Naive thymus-derived CD8-positive, alpha-beta T cell (primary cell): ENCODE measurements at regions not wholly inside any gene's neighbourhood (a gene's known extent, or its start where the extent isn't known, plus 50 kb on each side); places are given as distances from the start of the nearest gene placed in this dataset.
A peak's percentile ranks its signal among the peaks of the same experiment; 100 is the strongest.
"Not testable (repeated sequence)": the region's sequence is repeated elsewhere in the genome, so short reads cannot be mapped to it uniquely, and the experiment has no call there.

ENCODE experiments used
- ATAC-seq, 2 donors: fragments of 150-1000 bp; cut with Tn5 transposase in 1 of 2; sonication (Bioruptor Pico), chemical (Tn5 transposase) in 1 of 2; 1 replicate in 1 of 2; 2 replicates in 1 of 2; pipeline ENCODE4 v1.10.0; 2021; ENCODE audit warnings: mild to moderate bottlenecking in 2 of 2, moderate library complexity in 2 of 2
- POLR2A ChIA-PET: fragments of 350-600 bp; sonication (Branson Sonifier 250); formaldehyde crosslinking; loops from one replicate; lab custom pipeline; 2021; ENCODE audit warnings: antibody characterized with exemption; lab: Charles Lee
- DNase-seq, 10 donors: peaks; one replicate each; pipeline versions ENCODE4 v3.0.0 to v3.0.0-alpha.2; 2020 to 2022
- H3K27ac Mint-ChIP-seq, 10 donors: one replicate each; pipeline ENCODE4 v1.8.0; 2020 to 2022; ENCODE audit warnings: mild to moderate bottlenecking in 10 of 10, mixed read lengths in 10 of 10, moderate library complexity in 4 of 10, inconsistent platforms in 1 of 10
- H3K27me3 Mint-ChIP-seq, 5 donors: one replicate each; pipeline ENCODE4 v1.8.0; 2021 to 2022; ENCODE audit warnings: mixed read lengths in 5 of 5
- H3K36me3 Mint-ChIP-seq, 3 donors: one replicate each; pipeline ENCODE4 v1.8.0; 2020 to 2022; ENCODE audit warnings: mixed read lengths in 3 of 3, mild to moderate bottlenecking in 2 of 3, inconsistent platforms in 1 of 3
- H3K4me1 Mint-ChIP-seq, 4 donors: one replicate each; pipeline ENCODE4 v1.8.0; 2021 to 2022; ENCODE audit warnings: mixed read lengths in 4 of 4
- H3K4me3 Mint-ChIP-seq, 10 donors: one replicate each; pipeline ENCODE4 v1.8.0; 2020 to 2022; ENCODE audit warnings: mild to moderate bottlenecking in 10 of 10, mixed read lengths in 10 of 10, moderate library complexity in 6 of 10, inconsistent platforms in 1 of 10
- H3K9me3 Mint-ChIP-seq, 9 donors: one replicate each; pipeline ENCODE4 v1.8.0; 2020 to 2022; ENCODE audit warnings: mixed read lengths in 9 of 9, mild to moderate bottlenecking in 3 of 9, inconsistent platforms in 1 of 9, moderate library complexity in 1 of 9

- H3K4me3 Mint-ChIP-seq = no peak overlapping the region
- ATAC-seq = no peak
- H3K27ac Mint-ChIP-seq = no peak overlapping the region
- no peak for DNase-seq
- peaks cover 3 to 14% (median 9%) of the 10 kb centered on the region in 4 donors for H3K4me1 Mint-ChIP-seq
- POLR2A ChIA-PET = interaction anchor here (0.6 kb wide), 1 partner anchor 444 kb away, joined by 4 read pairs; no protein-coding TSS in a partner anchor
- H3K36me3 Mint-ChIP-seq = no peaks in the 10 kb centered on the region
- H3K9me3 Mint-ChIP-seq = peaks cover 0 to 9% (median 0%) of the 10 kb centered on the region in 9 donors
- H3K27me3 Mint-ChIP-seq = peaks cover 0 to 22% (median 2%) of the 10 kb centered on the region in 5 donors
Observed at GRCh38 chr12:93981411-93981810, 167.0 kb upstream of the PLXNC1 start.

GRCh38 chr12:93982771-93983315 is 165.5 kb upstream of the PLXNC1 start:
- peaks cover 3 to 14% (median 9%) of the 10 kb centered on the region in 4 donors for H3K4me1 Mint-ChIP-seq
- H3K36me3 Mint-ChIP-seq = no peaks in the 10 kb centered on the region
- peaks cover 0 to 9% (median 0%) of the 10 kb centered on the region in 9 donors for H3K9me3 Mint-ChIP-seq
- H3K27me3 Mint-ChIP-seq = peaks cover 0 to 22% (median 2%) of the 10 kb centered on the region in 5 donors
- ATAC-seq (no peak), DNase-seq (peak in 1 of 10 donors; percentile 6)
- H3K27ac Mint-ChIP-seq = peak overlapping the region in 1 of 10 donors; percentile 65
- POLR2A ChIA-PET = no interaction called here
- H3K4me3 Mint-ChIP-seq = peak overlapping the region in 1 of 10 donors; percentile 6

- DNase-seq = no peak
- POLR2A ChIA-PET = no interaction called here
- Mint-ChIP-seq H3K4me1 (peaks cover 2 to 14% (median 9%) of the 10 kb centered on the region in 4 donors), H3K27ac (no peak overlapping the region), H3K27me3 (peaks cover 0 to 22% (median 2%) of the 10 kb centered on the region in 5 donors), H3K4me3 (no peak overlapping the region), H3K9me3 (peaks cover 0 to 9% (median 0%) of the 10 kb centered on the region in 9 donors), H3K36me3 (no peaks in the 10 kb centered on the region)
- ATAC-seq = no peak
Observed at GRCh38 chr12:93984005-93984404, 164.4 kb upstream of the PLXNC1 start.

- Mint-ChIP-seq H3K4me1 (peaks cover 0 to 2% (median 0%) of the 10 kb centered on the region in 4 donors), H3K36me3 (no peaks in the 10 kb centered on the region), H3K9me3 (no peaks in the 10 kb centered on the region), H3K27ac (no peak overlapping the region), H3K27me3 (no peaks in the 10 kb centered on the region), H3K4me3 (no peak overlapping the region)
- ATAC-seq (no peak), DNase-seq (no peak)
- POLR2A ChIA-PET = no interaction called here
Observed at GRCh38 chr12:93989949-93990348, 158.4 kb upstream of the PLXNC1 start.

GRCh38 chr12:93990832-93991803 is 157.3 kb upstream of the PLXNC1 start:
- peaks cover 0 to 2% (median 0%) of the 10 kb centered on the region in 4 donors for H3K4me1 Mint-ChIP-seq
- no peaks in the 10 kb centered on the region for H3K27me3 Mint-ChIP-seq
- no peak overlapping the region for H3K4me3 Mint-ChIP-seq
- POLR2A ChIA-PET = no interaction called here
- H3K9me3 Mint-ChIP-seq = no peaks in the 10 kb centered on the region
- no peak for ATAC-seq
- H3K36me3 Mint-ChIP-seq = no peaks in the 10 kb centered on the region
- DNase-seq = no peak
- H3K27ac Mint-ChIP-seq = peak overlapping the region in 1 of 10 donors; percentile 47

- ATAC-seq (no peak), DNase-seq (no peak)
- POLR2A ChIA-PET = no interaction called here
- H3K27ac Mint-ChIP-seq = peak overlapping the region in 1 of 10 donors; percentile 46
- H3K4me3 Mint-ChIP-seq = no peak overlapping the region
- no peaks in the 10 kb centered on the region for H3K36me3 Mint-ChIP-seq
- H3K27me3 Mint-ChIP-seq = no peaks in the 10 kb centered on the region
- peaks cover 0 to 2% (median 0%) of the 10 kb centered on the region in 4 donors for H3K4me1 Mint-ChIP-seq
- H3K9me3 Mint-ChIP-seq = no peaks in the 10 kb centered on the region
Observed at GRCh38 chr12:93991829-93992461, 156.4 kb upstream of the PLXNC1 start.

- peaks cover 0 to 18% (median 9%) of the 10 kb centered on the region in 9 donors for H3K9me3 Mint-ChIP-seq
- POLR2A ChIA-PET = no interaction called here
- ATAC-seq = no peak
Observed at GRCh38 chr12:93994721-93995120, 153.7 kb upstream of the PLXNC1 start.

GRCh38 chr12:93996321-93996720 is 152.1 kb upstream of the PLXNC1 start:
- no peak for ATAC-seq
- Mint-ChIP-seq H3K4me3 (no peak overlapping the region), H3K36me3 (no peaks in the 10 kb centered on the region), H3K4me1 (peaks cover 0 to 2% (median 0%) of the 10 kb centered on the region in 4 donors), H3K27me3 (peaks cover 0 to 2% (median 0%) of the 10 kb centered on the region in 5 donors), H3K9me3 (peaks cover 0 to 20% (median 9%) of the 10 kb centered on the region in 9 donors), H3K27ac (no peak overlapping the region)
- DNase-seq = no peak
- POLR2A ChIA-PET = no interaction called here

More at GRCh38 chr12:93994721-93995120, 153.7 kb upstream of the PLXNC1 start:
- H3K27ac Mint-ChIP-seq = no peak overlapping the region
- no peak for DNase-seq
- peaks cover 0 to 2% (median 0%) of the 10 kb centered on the region in 4 donors for H3K4me1 Mint-ChIP-seq
- peaks cover 0 to 2% (median 0%) of the 10 kb centered on the region in 5 donors for H3K27me3 Mint-ChIP-seq
- no peak overlapping the region for H3K4me3 Mint-ChIP-seq
- H3K36me3 Mint-ChIP-seq = no peaks in the 10 kb centered on the region

GRCh38 chr12:94001691-94002090 is 146.7 kb upstream of the PLXNC1 start:
- DNase-seq (no peak), ATAC-seq (no peak)
- Mint-ChIP-seq H3K4me3 (no peak overlapping the region), H3K9me3 (peaks cover 5 to 55% (median 21%) of the 10 kb centered on the region in 9 donors), H3K4me1 (peaks cover 2 to 5% (median 4%) of the 10 kb centered on the region in 4 donors), H3K36me3 (peaks cover 0 to 22% (median 13%) of the 10 kb centered on the region in 3 donors), H3K27ac (no peak overlapping the region), H3K27me3 (peaks cover 0 to 2% (median 0%) of the 10 kb centered on the region in 5 donors)
- POLR2A ChIA-PET = interaction anchor here (1.1 kb wide), 1 partner anchor 30 kb away, joined by 3 read pairs; no protein-coding TSS in a partner anchor

GRCh38 chr12:94002925-94003324 is 145.5 kb upstream of the PLXNC1 start:
- not testable (repeated sequence) for H3K4me3 Mint-ChIP-seq, H3K27me3 Mint-ChIP-seq, H3K27ac Mint-ChIP-seq, DNase-seq, ATAC-seq
- peaks cover 9 to 14% (median 12%) of the 10 kb centered on the region in 4 donors for H3K4me1 Mint-ChIP-seq
- H3K9me3 Mint-ChIP-seq = peaks cover 5 to 59% (median 27%) of the 10 kb centered on the region in 9 donors
- peaks cover 0 to 22% (median 13%) of the 10 kb centered on the region in 3 donors for H3K36me3 Mint-ChIP-seq
- POLR2A ChIA-PET = interaction anchor here (1.1 kb wide), 1 partner anchor 29 kb away, joined by 3 read pairs; no protein-coding TSS in a partner anchor

- not testable (repeated sequence) for H3K27me3 Mint-ChIP-seq
- Mint-ChIP-seq H3K4me3 (peak overlapping the region in 8 of 10 donors; percentile 4 to 72 (median 37)), H3K9me3 (peaks cover 0 to 39% (median 18%) of the 10 kb centered on the region in 9 donors), H3K4me1 (peaks cover 12 to 25% (median 21%) of the 10 kb centered on the region in 4 donors), H3K27ac (peak overlapping the region in 9 of 10 donors; percentile 20 to 86 (median 80)), H3K36me3 (peaks cover 0 to 20% (median 10%) of the 10 kb centered on the region in 3 donors)
- ATAC-seq (peak; percentile 83 to 97), DNase-seq (peak; percentile 26 to 90 (median 57))
- POLR2A ChIA-PET = interaction anchor here (0.7 to 1.4 kb wide), 3 partner anchors 14 to 25 kb away, joined by 3 read pairs; no protein-coding TSS in a partner anchor
Observed at GRCh38 chr12:94007833-94008232, 140.5 kb upstream of the PLXNC1 start.

GRCh38 chr12:94010307-94010706 is 138.1 kb upstream of the PLXNC1 start:
- H3K4me1 Mint-ChIP-seq = peaks cover 13 to 32% (median 24%) of the 10 kb centered on the region in 4 donors
- no peaks in the 10 kb centered on the region for H3K27me3 Mint-ChIP-seq
- no peak overlapping the region for H3K4me3 Mint-ChIP-seq
- DNase-seq (no peak), ATAC-seq (no peak)
- H3K36me3 Mint-ChIP-seq = peaks cover 0 to 7% (median 5%) of the 10 kb centered on the region in 3 donors
- no peak overlapping the region for H3K27ac Mint-ChIP-seq
- POLR2A ChIA-PET = no interaction called here
- peaks cover 0 to 21% (median 5%) of the 10 kb centered on the region in 9 donors for H3K9me3 Mint-ChIP-seq
